Stomach (tissue), 4 donors: ENCODE measurements at regions not wholly inside any gene's neighbourhood (a gene's known extent, or its start where the extent isn't known, plus 50 kb on each side); places are given as distances from the start of the nearest gene placed in this dataset.
"Not testable (repeated sequence)": the region's sequence is repeated elsewhere in the genome, so short reads cannot be mapped to it uniquely, and the experiment has no call there.

ENCODE experiments used
- CTCF ChIP-seq, 7 experiments: fragments of 450-650 bp in 4 of 7; fragments of 200-600 bp in 3 of 7; sonication (generic) in 3 of 7; IDR thresholded peaks; one replicate each; pipeline ENCODE4 v1.5.1; 2016 to 2019; ENCODE audit warnings: antibody characterized with exemption in 7 of 7, control low read depth in 2 of 7, mild to moderate bottlenecking in 1 of 7
- EP300 ChIP-seq: sonication (generic); formaldehyde crosslinking; IDR thresholded peaks from one replicate; pipeline ENCODE4 v1.6.1; 2017; ENCODE audit warnings: antibody characterized with exemption
- POLR2A ChIP-seq, 4 donors: fragments of 450-650 bp; IDR thresholded peaks; one replicate each; pipeline ENCODE4 v1.6.1; 2016; ENCODE audit warnings: antibody characterized with exemption in 4 of 4, control low read depth in 2 of 4, mild to moderate bottlenecking in 1 of 4, moderate library complexity in 1 of 4
- POLR2AphosphoS5 ChIP-seq, 3 donors: sonication (generic); formaldehyde crosslinking; IDR thresholded peaks; one replicate each; pipeline ENCODE4 v1.6.1; 2016; ENCODE audit warnings: antibody characterized with exemption in 3 of 3

GRCh38 chr5:50588471-50588870 lies 78.0 kb upstream of the PARP8 start:
- TF ChIP-seq CTCF (IDR thresholded peaks at IDR 0.05); POLR2A (IDR thresholded peaks at IDR 0.05); POLR2AphosphoS5 (IDR thresholded peaks at IDR 0.05); EP300: not testable (repeated sequence)
